ENCODE measurements at regions not wholly inside any gene's neighbourhood (a gene's known extent, or its start where the extent isn't known, plus 50 kb on each side); places are given as distances from the start of the nearest gene placed in this dataset.

GRCh38 chr2:129720360-129720759, 259.1 kb upstream of the RAB6C start:
- Histone ChIP-seq H3K4me3 (ENCODE audit: low read depth, low read length) (no peak overlapping the region), H3K27ac (ENCODE audit: low read depth, low read length) (no peak overlapping the region), H3K27me3 (ENCODE audit: control insufficient read depth, insufficient read depth, low read length) (no peaks in the 10 kb centered on the region), H3K9me3 (ENCODE audit: control insufficient read depth, insufficient read depth, low read length) (peaks cover 22% of the 10 kb centered on the region)
- ChIA-PET POLR2A (no interaction called here), CTCF (no interaction called here)
- TF ChIP-seq CTCF (IDR thresholded peaks at IDR 0.05; ENCODE audit: low read depth, low read length): no peak
- no peak for DNase-seq (ENCODE audit: low read depth, low spot score)

- Histone ChIP-seq H3K27ac (ENCODE audit: low read depth, low read length) (no peak overlapping the region), H3K4me3 (ENCODE audit: low read depth, low read length) (no peak overlapping the region), H3K9me3 (ENCODE audit: control insufficient read depth, insufficient read depth, low read length) (peaks cover 22% of the 10 kb centered on the region), H3K27me3 (ENCODE audit: control insufficient read depth, insufficient read depth, low read length) (no peaks in the 10 kb centered on the region)
- TF ChIP-seq CTCF (IDR thresholded peaks at IDR 0.05; ENCODE audit: low read depth, low read length): no peak
- ChIA-PET POLR2A (no interaction called here), CTCF (no interaction called here)
- no peak for DNase-seq (ENCODE audit: low read depth, low spot score)
These were observed 258.7 kb upstream of the RAB6C start for GRCh38 chr2:129720761-129721160.

GRCh38 chr2:129721236-129721635, 258.2 kb upstream of the RAB6C start:
- CTCF ChIA-PET: no interaction called here
- H3K4me3 ChIP-seq (ENCODE audit: low read depth, low read length): no peak overlapping the region
- no peaks in the 10 kb centered on the region for H3K27me3 ChIP-seq (ENCODE audit: control insufficient read depth, insufficient read depth, low read length)
- no peak for DNase-seq (ENCODE audit: low read depth, low spot score)
- POLR2A ChIA-PET: no interaction called here
- peaks cover 22% of the 10 kb centered on the region for H3K9me3 ChIP-seq (ENCODE audit: control insufficient read depth, insufficient read depth, low read length)
- no peak overlapping the region for H3K27ac ChIP-seq (ENCODE audit: low read depth, low read length)
- TF ChIP-seq CTCF (IDR thresholded peaks at IDR 0.05; ENCODE audit: low read depth, low read length): no peak

GRCh38 chr2:129721846-129722245, 257.6 kb upstream of the RAB6C start:
- DNase-seq (ENCODE audit: low read depth, low spot score): no peak
- ChIA-PET CTCF (no interaction called here), POLR2A (no interaction called here)
- Histone ChIP-seq H3K4me3 (ENCODE audit: low read depth, low read length) (no peak overlapping the region), H3K27me3 (ENCODE audit: control insufficient read depth, insufficient read depth, low read length) (no peaks in the 10 kb centered on the region), H3K9me3 (ENCODE audit: control insufficient read depth, insufficient read depth, low read length) (peaks cover 22% of the 10 kb centered on the region), H3K27ac (ENCODE audit: low read depth, low read length) (no peak overlapping the region)
- TF ChIP-seq CTCF (IDR thresholded peaks at IDR 0.05; ENCODE audit: low read depth, low read length): no peak

- POLR2A ChIA-PET: no interaction called here
- CTCF ChIA-PET: no interaction called here
- DNase-seq (ENCODE audit: low read depth, low spot score): no peak
- Histone ChIP-seq H3K27ac (ENCODE audit: low read depth, low read length) (no peak overlapping the region), H3K9me3 (ENCODE audit: control insufficient read depth, insufficient read depth, low read length) (peaks cover 22% of the 10 kb centered on the region), H3K27me3 (ENCODE audit: control insufficient read depth, insufficient read depth, low read length) (no peaks in the 10 kb centered on the region), H3K4me3 (ENCODE audit: low read depth, low read length) (no peak overlapping the region)
- TF ChIP-seq CTCF (IDR thresholded peaks at IDR 0.05; ENCODE audit: low read depth, low read length): no peak
These were observed 257.0 kb upstream of the RAB6C start for GRCh38 chr2:129722306-129723019.

Measured in AG04450 (cell line).